ENCODE measurements at regions not wholly inside any gene's neighbourhood (a gene's known extent, or its start where the extent isn't known, plus 50 kb on each side); places are given as distances from the start of the nearest gene placed in this dataset.
A peak's percentile ranks its signal among the peaks of the same experiment; 100 is the strongest.
"Not testable (repeated sequence)": the region's sequence is repeated elsewhere in the genome, so short reads cannot be mapped to it uniquely, and the experiment has no call there.

GRCh38 chr15:81056304-81056703, 55.6 kb downstream of the TLNRD1 start:
- Histone ChIP-seq H3K4me3 (ENCODE audit: control insufficient read depth in 1 of 7, extremely low read depth in 1 of 7, insufficient read depth in 4 of 7, low read depth in 2 of 7, low read length in 6 of 7) (no peak overlapping the region), H3K27me3 (replicated peaks in 2 of 5; ENCODE audit: control insufficient read depth in 4 of 5, insufficient read depth in 5 of 5, low read length in 4 of 5) (no peaks in the 10 kb centered on the region), H3K4me1 (ENCODE audit: control extremely low read depth in 1 of 4, control insufficient read depth in 4 of 4, insufficient read depth in 4 of 4, low read length in 3 of 4) (peaks cover 4 to 26% (median 18%) of the 10 kb centered on the region in 4 experiments), H3K36me3 (ENCODE audit: control insufficient read depth in 4 of 4, insufficient read depth in 4 of 4, low read length in 3 of 4) (no peaks in the 10 kb centered on the region), H3K9me3 (ENCODE audit: control extremely low read depth in 1 of 5, control insufficient read depth in 4 of 5, insufficient read depth in 2 of 5, low read depth in 1 of 5, low read length in 4 of 5) (no peaks in the 10 kb centered on the region), H3K27ac (ENCODE audit: insufficient read depth in 1 of 2, low read depth in 1 of 2, low read length in 2 of 2, poor library complexity in 1 of 2, severe bottlenecking in 2 of 2) (no peak overlapping the region)
- CTCF ChIA-PET: interaction anchor here (0.7 kb wide), 1 partner anchor 33 kb away, joined by 3 read pairs; no protein-coding TSS in a partner anchor
- POLR2A ChIA-PET: no interaction called here
- DNase-seq: peak; percentile 31 to 87 (median 78)
- WGBS (ENCODE audit: insufficient coverage): no CpG with 5 or more reads among the region's 1 CpG

- Histone ChIP-seq H3K4me1 (ENCODE audit: control extremely low read depth in 1 of 4, control insufficient read depth in 4 of 4, insufficient read depth in 4 of 4, low read length in 3 of 4) (peaks cover 4 to 22% (median 12%) of the 10 kb centered on the region in 4 experiments), H3K36me3 (ENCODE audit: control insufficient read depth in 4 of 4, insufficient read depth in 4 of 4, low read length in 3 of 4) (no peaks in the 10 kb centered on the region), H3K9me3 (ENCODE audit: control extremely low read depth in 1 of 5, control insufficient read depth in 4 of 5, insufficient read depth in 2 of 5, low read depth in 1 of 5, low read length in 4 of 5) (no peaks in the 10 kb centered on the region), H3K27me3 (replicated peaks in 2 of 5; ENCODE audit: control insufficient read depth in 4 of 5, insufficient read depth in 5 of 5, low read length in 4 of 5) (no peaks in the 10 kb centered on the region), H3K4me3 (ENCODE audit: control insufficient read depth in 1 of 7, extremely low read depth in 1 of 7, insufficient read depth in 4 of 7, low read depth in 2 of 7, low read length in 6 of 7) (no peak overlapping the region), H3K27ac (ENCODE audit: insufficient read depth in 1 of 2, low read depth in 1 of 2, low read length in 2 of 2, poor library complexity in 1 of 2, severe bottlenecking in 2 of 2) (no peak overlapping the region)
- 89% methylated on average over 1 of the region's 2 CpGs for WGBS (ENCODE audit: insufficient coverage)
- ChIA-PET POLR2A (no interaction called here), CTCF (interaction anchor here (1.3 kb wide), 1 partner anchor 11 kb away, joined by 3 read pairs; no protein-coding TSS in a partner anchor)
- DNase-seq: no peak
Observed at GRCh38 chr15:81060470-81060869, 59.7 kb downstream of the TLNRD1 start.

GRCh38 chr15:81060907-81061306, 60.2 kb downstream of the TLNRD1 start:
- no CpG with 5 or more reads among the region's 2 CpGs for WGBS (ENCODE audit: insufficient coverage)
- POLR2A ChIA-PET: no interaction called here
- no peaks in the 10 kb centered on the region for H3K27me3 ChIP-seq (replicated peaks in 2 of 5; ENCODE audit: control insufficient read depth in 4 of 5, insufficient read depth in 5 of 5, low read length in 4 of 5)
- DNase-seq: no peak
- H3K27ac ChIP-seq (ENCODE audit: insufficient read depth in 1 of 2, low read depth in 1 of 2, low read length in 2 of 2, poor library complexity in 1 of 2, severe bottlenecking in 2 of 2): no peak overlapping the region
- H3K4me1 ChIP-seq (ENCODE audit: control extremely low read depth in 1 of 4, control insufficient read depth in 4 of 4, insufficient read depth in 4 of 4, low read length in 3 of 4): peaks cover 4 to 22% (median 12%) of the 10 kb centered on the region in 4 experiments
- H3K9me3 ChIP-seq (ENCODE audit: control extremely low read depth in 1 of 5, control insufficient read depth in 4 of 5, insufficient read depth in 2 of 5, low read depth in 1 of 5, low read length in 4 of 5): no peaks in the 10 kb centered on the region
- H3K36me3 ChIP-seq (ENCODE audit: control insufficient read depth in 4 of 4, insufficient read depth in 4 of 4, low read length in 3 of 4): no peaks in the 10 kb centered on the region
- CTCF ChIA-PET: interaction anchor here (1.3 kb wide), 1 partner anchor 12 kb away, joined by 3 read pairs; no protein-coding TSS in a partner anchor
- H3K4me3 ChIP-seq (ENCODE audit: control insufficient read depth in 1 of 7, extremely low read depth in 1 of 7, insufficient read depth in 4 of 7, low read depth in 2 of 7, low read length in 6 of 7): no peak overlapping the region

- ChIA-PET POLR2A (no interaction called here), CTCF (interaction anchor here (1.0 kb wide), 1 partner anchor 33 kb away, joined by 4 read pairs; no protein-coding TSS in a partner anchor)
- Histone ChIP-seq H3K36me3 (ENCODE audit: control insufficient read depth in 4 of 4, insufficient read depth in 4 of 4, low read length in 3 of 4) (no peaks in the 10 kb centered on the region), H3K4me1 (ENCODE audit: control extremely low read depth in 1 of 4, control insufficient read depth in 4 of 4, insufficient read depth in 4 of 4, low read length in 3 of 4) (peaks cover 0 to 16% (median 8%) of the 10 kb centered on the region in 4 experiments), H3K9me3 (ENCODE audit: control extremely low read depth in 1 of 5, control insufficient read depth in 4 of 5, insufficient read depth in 2 of 5, low read depth in 1 of 5, low read length in 4 of 5) (no peaks in the 10 kb centered on the region), H3K27me3 (replicated peaks in 2 of 5; ENCODE audit: control insufficient read depth in 4 of 5, insufficient read depth in 5 of 5, low read length in 4 of 5) (no peaks in the 10 kb centered on the region), H3K4me3 (ENCODE audit: control insufficient read depth in 1 of 7, extremely low read depth in 1 of 7, insufficient read depth in 4 of 7, low read depth in 2 of 7, low read length in 6 of 7) (no peak overlapping the region), H3K27ac (ENCODE audit: insufficient read depth in 1 of 2, low read depth in 1 of 2, low read length in 2 of 2, poor library complexity in 1 of 2, severe bottlenecking in 2 of 2) (no peak overlapping the region)
- WGBS (ENCODE audit: insufficient coverage): 89% methylated on average over 3 of the region's 5 CpGs
- DNase-seq: no peak
Observed at GRCh38 chr15:81061490-81062253, 60.9 kb downstream of the TLNRD1 start.

GRCh38 chr15:81062937-81063336, 62.2 kb downstream of the TLNRD1 start:
- H3K4me1 ChIP-seq (ENCODE audit: control extremely low read depth in 1 of 4, control insufficient read depth in 4 of 4, insufficient read depth in 4 of 4, low read length in 3 of 4): peaks cover 0 to 12% (median 5%) of the 10 kb centered on the region in 4 experiments
- WGBS (ENCODE audit: insufficient coverage): no CpG with 5 or more reads among the region's 1 CpG
- no peak overlapping the region for H3K27ac ChIP-seq (ENCODE audit: insufficient read depth in 1 of 2, low read depth in 1 of 2, low read length in 2 of 2, poor library complexity in 1 of 2, severe bottlenecking in 2 of 2)
- H3K36me3 ChIP-seq (ENCODE audit: control insufficient read depth in 4 of 4, insufficient read depth in 4 of 4, low read length in 3 of 4): no peaks in the 10 kb centered on the region
- no peak for DNase-seq
- H3K4me3 ChIP-seq (ENCODE audit: control insufficient read depth in 1 of 7, extremely low read depth in 1 of 7, insufficient read depth in 4 of 7, low read depth in 2 of 7, low read length in 6 of 7): no peak overlapping the region
- ChIA-PET CTCF (no interaction called here), POLR2A (no interaction called here)
- no peaks in the 10 kb centered on the region for H3K27me3 ChIP-seq (replicated peaks in 2 of 5; ENCODE audit: control insufficient read depth in 4 of 5, insufficient read depth in 5 of 5, low read length in 4 of 5)
- H3K9me3 ChIP-seq (ENCODE audit: control extremely low read depth in 1 of 5, control insufficient read depth in 4 of 5, insufficient read depth in 2 of 5, low read depth in 1 of 5, low read length in 4 of 5): no peaks in the 10 kb centered on the region

- CTCF ChIA-PET: interaction anchor here (1.6 kb wide), 1 partner anchor 12 kb away, joined by 4 read pairs; no protein-coding TSS in a partner anchor
- POLR2A ChIA-PET: no interaction called here
Observed at GRCh38 chr15:81064253-81064652, 63.5 kb downstream of the TLNRD1 start.

GRCh38 chr15:81067567-81067966, 66.5 kb upstream of the CFAP161 start:
- H3K27ac ChIP-seq (ENCODE audit: insufficient read depth in 1 of 2, low read depth in 1 of 2, low read length in 2 of 2, poor library complexity in 1 of 2, severe bottlenecking in 2 of 2): not testable (repeated sequence)

More at GRCh38 chr15:81064253-81064652, 63.5 kb downstream of the TLNRD1 start:
- no peaks in the 10 kb centered on the region for H3K27me3 ChIP-seq (replicated peaks in 2 of 5; ENCODE audit: control insufficient read depth in 4 of 5, insufficient read depth in 5 of 5, low read length in 4 of 5)
- H3K4me1 ChIP-seq (ENCODE audit: control extremely low read depth in 1 of 4, control insufficient read depth in 4 of 4, insufficient read depth in 4 of 4, low read length in 3 of 4): peaks cover 0 to 12% (median 5%) of the 10 kb centered on the region in 4 experiments
- no peak for DNase-seq
- no peaks in the 10 kb centered on the region for H3K36me3 ChIP-seq (ENCODE audit: control insufficient read depth in 4 of 4, insufficient read depth in 4 of 4, low read length in 3 of 4)
- no peak overlapping the region for H3K4me3 ChIP-seq (ENCODE audit: control insufficient read depth in 1 of 7, extremely low read depth in 1 of 7, insufficient read depth in 4 of 7, low read depth in 2 of 7, low read length in 6 of 7)
- H3K9me3 ChIP-seq (ENCODE audit: control extremely low read depth in 1 of 5, control insufficient read depth in 4 of 5, insufficient read depth in 2 of 5, low read depth in 1 of 5, low read length in 4 of 5): no peaks in the 10 kb centered on the region
- WGBS (ENCODE audit: insufficient coverage): 100% methylated on average over 2 of the region's 2 CpGs
- no peak overlapping the region for H3K27ac ChIP-seq (ENCODE audit: insufficient read depth in 1 of 2, low read depth in 1 of 2, low read length in 2 of 2, poor library complexity in 1 of 2, severe bottlenecking in 2 of 2)

More at GRCh38 chr15:81067567-81067966, 66.5 kb upstream of the CFAP161 start:
- DNase-seq; POLR2A ChIA-PET; H3K4me3 ChIP-seq (ENCODE audit: control insufficient read depth in 1 of 7, extremely low read depth in 1 of 7, insufficient read depth in 4 of 7, low read depth in 2 of 7, low read length in 6 of 7); H3K27me3 ChIP-seq (replicated peaks in 2 of 5; ENCODE audit: control insufficient read depth in 4 of 5, insufficient read depth in 5 of 5, low read length in 4 of 5); H3K36me3 ChIP-seq (ENCODE audit: control insufficient read depth in 4 of 4, insufficient read depth in 4 of 4, low read length in 3 of 4); H3K9me3 ChIP-seq (ENCODE audit: control extremely low read depth in 1 of 5, control insufficient read depth in 4 of 5, insufficient read depth in 2 of 5, low read depth in 1 of 5, low read length in 4 of 5); H3K4me1 ChIP-seq (ENCODE audit: control extremely low read depth in 1 of 4, control insufficient read depth in 4 of 4, insufficient read depth in 4 of 4, low read length in 3 of 4): not testable (repeated sequence)
- CTCF ChIA-PET: interaction anchor here (0.6 kb wide), 1 partner anchor 20 kb away, joined by 4 read pairs; no protein-coding TSS in a partner anchor

All from common myeloid progenitor, CD34-positive (primary cell).